ENCODE measurements at regions not wholly inside any gene's neighbourhood (a gene's known extent, or its start where the extent isn't known, plus 50 kb on each side); places are given as distances from the start of the nearest gene placed in this dataset.

- POLR2A ChIA-PET (ENCODE audit: low non-redundant PET), result no interaction called here
- CTCF ChIA-PET, result no interaction called here
- Histone ChIP-seq H3K9me3 (ENCODE audit: low read depth, low read length, poor library complexity, severe bottlenecking) (no peaks in the 10 kb centered on the region), H3K4me3 (ENCODE audit: low read depth, low read length, poor library complexity, severe bottlenecking) (no peak overlapping the region), H3K27ac (ENCODE audit: low read depth, low read length, poor library complexity, severe bottlenecking) (no peak overlapping the region), H3K4me1 (ENCODE audit: insufficient read depth, low read length, poor library complexity, severe bottlenecking) (peaks cover 6% of the 10 kb centered on the region), H3K27me3 (replicated peaks; ENCODE audit: insufficient read depth, low read depth, low read length, poor library complexity) (no peaks in the 10 kb centered on the region), H3K36me3 (ENCODE audit: insufficient read depth, low read length, poor library complexity, severe bottlenecking) (no peaks in the 10 kb centered on the region)
- DNase-seq (ENCODE audit: low spot score), result no peak
- intact Hi-C loops (cut with micrococcal nuclease; ENCODE audit: unreplicated experiment), result no loop called here
- no TSS peak for BruUV-seq (replicated peaks)
- TF ChIP-seq EZH2 (IDR thresholded peaks at IDR 0.05; ENCODE audit: borderline replicate concordance, low read depth, low read length, poor library complexity, severe bottlenecking), result no peak
- no peak for TF ChIP-seq CTCF (conservative IDR thresholded peaks at IDR 0.05; ENCODE audit: low read depth, low read length)
These were observed 59.5 kb upstream of the FGF14 start for GRCh38 chr13:102461302-102461701.

GRCh38 chr13:102460806-102461205 lies 59.0 kb upstream of the FGF14 start:
- Histone ChIP-seq H3K4me3 (ENCODE audit: low read depth, low read length, poor library complexity, severe bottlenecking) (no peak overlapping the region), H3K27ac (ENCODE audit: low read depth, low read length, poor library complexity, severe bottlenecking) (no peak overlapping the region), H3K27me3 (replicated peaks; ENCODE audit: insufficient read depth, low read depth, low read length, poor library complexity) (no peaks in the 10 kb centered on the region), H3K4me1 (ENCODE audit: insufficient read depth, low read length, poor library complexity, severe bottlenecking) (peaks cover 6% of the 10 kb centered on the region), H3K9me3 (ENCODE audit: low read depth, low read length, poor library complexity, severe bottlenecking) (no peaks in the 10 kb centered on the region), H3K36me3 (ENCODE audit: insufficient read depth, low read length, poor library complexity, severe bottlenecking) (no peaks in the 10 kb centered on the region)
- TF ChIP-seq CTCF (conservative IDR thresholded peaks at IDR 0.05; ENCODE audit: low read depth, low read length), result no peak
- TF ChIP-seq EZH2 (IDR thresholded peaks at IDR 0.05; ENCODE audit: borderline replicate concordance, low read depth, low read length, poor library complexity, severe bottlenecking), result no peak
- no peak for DNase-seq (ENCODE audit: low spot score)
- intact Hi-C loops (cut with micrococcal nuclease; ENCODE audit: unreplicated experiment), result no loop called here
- BruUV-seq (replicated peaks), result no TSS peak
- ChIA-PET CTCF (no interaction called here), POLR2A (ENCODE audit: low non-redundant PET) (no interaction called here)

- POLR2A ChIA-PET (ENCODE audit: low non-redundant PET), result no interaction called here
- no TSS peak for BruUV-seq (replicated peaks)
- TF ChIP-seq CTCF (conservative IDR thresholded peaks at IDR 0.05; ENCODE audit: low read depth, low read length) (no peak), EZH2 (IDR thresholded peaks at IDR 0.05; ENCODE audit: borderline replicate concordance, low read depth, low read length, poor library complexity, severe bottlenecking) (no peak)
- H3K9me3 ChIP-seq (ENCODE audit: low read depth, low read length, poor library complexity, severe bottlenecking), result no peaks in the 10 kb centered on the region
- peaks cover 6% of the 10 kb centered on the region for H3K4me1 ChIP-seq (ENCODE audit: insufficient read depth, low read length, poor library complexity, severe bottlenecking)
- H3K27me3 ChIP-seq (replicated peaks; ENCODE audit: insufficient read depth, low read depth, low read length, poor library complexity), result no peaks in the 10 kb centered on the region
- CTCF ChIA-PET, result interaction anchor here (0.6 kb wide), 1 partner anchor 326 kb away, joined by 3 read pairs; no protein-coding TSS in a partner anchor
- H3K27ac ChIP-seq (ENCODE audit: low read depth, low read length, poor library complexity, severe bottlenecking), result no peak overlapping the region
- H3K36me3 ChIP-seq (ENCODE audit: insufficient read depth, low read length, poor library complexity, severe bottlenecking), result no peaks in the 10 kb centered on the region
- no peak overlapping the region for H3K4me3 ChIP-seq (ENCODE audit: low read depth, low read length, poor library complexity, severe bottlenecking)
- DNase-seq (ENCODE audit: low spot score), result no peak
- intact Hi-C loops (cut with micrococcal nuclease; ENCODE audit: unreplicated experiment), result no loop called here
These were observed 51.0 kb upstream of the FGF14 start for GRCh38 chr13:102452836-102453235.
